ENCODE measurements at regions not wholly inside any gene's neighbourhood (a gene's known extent, or its start where the extent isn't known, plus 50 kb on each side); places are given as distances from the start of the nearest gene placed in this dataset.

GRCh38 chr12:124395284-124395752 is 100.4 kb downstream of the RFLNA start:
- BruUV-seq (replicated peaks), result no TSS peak
- H3K9me3 Mint-ChIP-seq (ENCODE audit: unreplicated experiment), result no peaks in the 10 kb centered on the region
- H3K4me3 ChIP-seq (ENCODE audit: low read depth, low read length), result no peak overlapping the region
- H3K27me3 Mint-ChIP-seq (ENCODE audit: insufficient read depth, unreplicated experiment), result no peaks in the 10 kb centered on the region
- H3K27me3 ChIP-seq (replicated peaks; ENCODE audit: control insufficient read depth, insufficient read depth, low read length), result no peaks in the 10 kb centered on the region
- no peaks in the 10 kb centered on the region for H3K4me1 ChIP-seq
- H3K36me3 ChIP-seq (ENCODE audit: control insufficient read depth, insufficient read depth, low read length), result no peaks in the 10 kb centered on the region; the same call in none of the 2 replicates
- intact Hi-C loops (cut with micrococcal nuclease; ENCODE audit: unreplicated experiment), result no loop called here
- no peak for TF ChIP-seq CTCF (IDR thresholded peaks at IDR 0.05; ENCODE audit: insufficient read depth in 1 of 2, low read depth in 1 of 2, low read length in 1 of 2, severe bottlenecking in 1 of 2, unreplicated experiment in 1 of 2)
- CTCF ChIA-PET, result no interaction called here
- no peaks in the 10 kb centered on the region for H3K9me3 ChIP-seq
- no peak overlapping the region for H3K4me3 Mint-ChIP-seq (ENCODE audit: unreplicated experiment)
- H3K27ac Mint-ChIP-seq (ENCODE audit: unreplicated experiment), result no peak overlapping the region
- peaks cover 1% of the 10 kb centered on the region for H3K4me1 Mint-ChIP-seq (ENCODE audit: low read depth, unreplicated experiment)
- no peak for DNase-seq
- POLR2A ChIA-PET, result no interaction called here
- peaks cover 72% of the 10 kb centered on the region for H3K36me3 Mint-ChIP-seq (ENCODE audit: insufficient read depth, unreplicated experiment)

- intact Hi-C loops (cut with micrococcal nuclease; ENCODE audit: unreplicated experiment), result no loop called here
- no peak for TF ChIP-seq CTCF (IDR thresholded peaks at IDR 0.05; ENCODE audit: insufficient read depth in 1 of 2, low read depth in 1 of 2, low read length in 1 of 2, severe bottlenecking in 1 of 2, unreplicated experiment in 1 of 2)
- H3K36me3 Mint-ChIP-seq (ENCODE audit: insufficient read depth, unreplicated experiment), result peaks cover 72% of the 10 kb centered on the region
Observed at GRCh38 chr12:124394462-124395128, 99.7 kb downstream of the RFLNA start.

GRCh38 chr12:124393831-124394230 is 98.9 kb downstream of the RFLNA start:
- ChIA-PET POLR2A (no interaction called here), CTCF (no interaction called here)
- H3K4me1 Mint-ChIP-seq (ENCODE audit: low read depth, unreplicated experiment), result peaks cover 7% of the 10 kb centered on the region
- no peak for DNase-seq
- Histone ChIP-seq H3K27me3 (replicated peaks; ENCODE audit: control insufficient read depth, insufficient read depth, low read length) (no peaks in the 10 kb centered on the region), H3K36me3 (ENCODE audit: control insufficient read depth, insufficient read depth, low read length) (no peaks in the 10 kb centered on the region; the same call in none of the 2 replicates), H3K4me1 (peaks cover 10% of the 10 kb centered on the region), H3K4me3 (ENCODE audit: low read depth, low read length) (no peak overlapping the region), H3K9me3 (no peaks in the 10 kb centered on the region)
- intact Hi-C loops (cut with micrococcal nuclease; ENCODE audit: unreplicated experiment), result no loop called here
- H3K9me3 Mint-ChIP-seq (ENCODE audit: unreplicated experiment), result no peaks in the 10 kb centered on the region
- H3K36me3 Mint-ChIP-seq (ENCODE audit: insufficient read depth, unreplicated experiment), result peaks cover 64% of the 10 kb centered on the region
- H3K27me3 Mint-ChIP-seq (ENCODE audit: insufficient read depth, unreplicated experiment), result no peaks in the 10 kb centered on the region
- no peak overlapping the region for H3K27ac Mint-ChIP-seq (ENCODE audit: unreplicated experiment)
- BruUV-seq (replicated peaks), result no TSS peak
- TF ChIP-seq CTCF (IDR thresholded peaks at IDR 0.05; ENCODE audit: insufficient read depth in 1 of 2, low read depth in 1 of 2, low read length in 1 of 2, severe bottlenecking in 1 of 2, unreplicated experiment in 1 of 2), result no peak
- H3K4me3 Mint-ChIP-seq (ENCODE audit: unreplicated experiment), result no peak overlapping the region

More at GRCh38 chr12:124394462-124395128, 99.7 kb downstream of the RFLNA start:
- H3K9me3 ChIP-seq, result no peaks in the 10 kb centered on the region
- no peaks in the 10 kb centered on the region for H3K27me3 Mint-ChIP-seq (ENCODE audit: insufficient read depth, unreplicated experiment)
- no peaks in the 10 kb centered on the region; the same call in none of the 2 replicates for H3K36me3 ChIP-seq (ENCODE audit: control insufficient read depth, insufficient read depth, low read length)
- H3K4me1 ChIP-seq, result peaks cover 6% of the 10 kb centered on the region
- DNase-seq, result no peak
- CTCF ChIA-PET, result no interaction called here
- no peak overlapping the region for H3K27ac Mint-ChIP-seq (ENCODE audit: unreplicated experiment)
- H3K27me3 ChIP-seq (replicated peaks; ENCODE audit: control insufficient read depth, insufficient read depth, low read length), result no peaks in the 10 kb centered on the region
- H3K4me1 Mint-ChIP-seq (ENCODE audit: low read depth, unreplicated experiment), result peaks cover 7% of the 10 kb centered on the region
- BruUV-seq (replicated peaks), result no TSS peak
- H3K4me3 Mint-ChIP-seq (ENCODE audit: unreplicated experiment), result no peak overlapping the region
- POLR2A ChIA-PET, result no interaction called here
- H3K9me3 Mint-ChIP-seq (ENCODE audit: unreplicated experiment), result no peaks in the 10 kb centered on the region
- no peak overlapping the region for H3K4me3 ChIP-seq (ENCODE audit: low read depth, low read length)

Measured in Caco-2 (cell line).